HCT116 (cell line): ENCODE measurements at regions not wholly inside any gene's neighbourhood (a gene's known extent, or its start where the extent isn't known, plus 50 kb on each side); places are given as distances from the start of the nearest gene placed in this dataset.

Source experiments
- ATAC-seq: fragments of 200-7000 bp; cut with Tn5 transposase; 2 replicates; pipeline ENCODE4 v1.9.1; 2020; ENCODE audit warnings: mild to moderate bottlenecking, moderate library complexity
- BruUV-seq: library from RNA; stranded (reverse); fragments of 400-500 nt; replicated peaks from 2 replicates; lab custom pipeline; 2021; lab: Mats Ljungman, UMichigan
- CTCF ChIA-PET: fragments of 300-600 bp; sonication (Branson Sonifier 250); formaldehyde crosslinking; loops from one replicate; lab custom pipeline; 2021; ENCODE audit warnings: antibody characterized with exemption; lab: Charles Lee
- POLR2A ChIA-PET: fragments of 300-600, 350-600 bp; sonication (Branson Sonifier 250); formaldehyde crosslinking; loops from one replicate; lab custom pipeline; 2021; ENCODE audit warnings: antibody characterized with exemption; lab: Charles Lee
- RAD21 ChIA-PET, 2 experiments: fragments of 300-600 bp; sonication (Branson Sonifier 250); formaldehyde crosslinking; loops; one replicate each; lab custom pipeline; 2023; ENCODE audit warnings: low total read pairs in 2 of 2; ENCODE audit not compliant: uncharacterized antibody in 2 of 2, unreplicated experiment in 2 of 2, low non-redundant PET in 1 of 2; lab: Charles Lee
- DNase-seq: peaks from one replicate; pipeline ENCODE4 v3.0.0-alpha.2; 2010; ENCODE audit warnings: low read depth, low spot score
- H2AFZ ChIP-seq: fragments of 200-600 bp; shearing (Covaris generic), sonication (generic); 2 replicates; pipeline ENCODE4 v1.6.1; 2017; ENCODE audit warnings: low read depth, mixed run types, mixed read lengths, antibody characterized with exemption, low read length; ENCODE audit not compliant: poor library complexity, severe bottlenecking
- H3K27ac ChIP-seq: 2 replicates; pipeline ENCODE4 v1.5.1; 2012; ENCODE audit warnings: low read depth, low read length
- H3K27me3 ChIP-seq: fragments of 200-600 bp; sonication (generic); 2 replicates; pipeline ENCODE4 v1.6.1; 2016; ENCODE audit warnings: mixed run types, low read length, mixed read lengths; ENCODE audit not compliant: insufficient read depth
- H3K36me3 ChIP-seq, 2 experiments: fragments of 200-500 bp in 1 of 2; fragments of 200-600 bp in 1 of 2; sonication (Bioruptor generic) in 1 of 2; sonication (generic) in 1 of 2; 2 replicates each; pipeline versions ENCODE4 v1.5.1 to v1.6.1; 2014 to 2016; ENCODE audit warnings: low read length in 2 of 2, inconsistent platforms in 1 of 2, mixed read lengths in 1 of 2, mixed run types in 1 of 2; ENCODE audit not compliant: insufficient read depth in 2 of 2, control insufficient read depth in 1 of 2
- H3K4me1 ChIP-seq, 2 experiments: fragments of 200-600 bp in 1 of 2; sonication (generic) in 1 of 2; 2 replicates each; pipeline versions ENCODE4 v1.5.1 to v1.6.1; 2012 to 2017; ENCODE audit warnings: low read length in 2 of 2, inconsistent platforms in 1 of 2, mild to moderate bottlenecking in 1 of 2, mixed read lengths in 1 of 2, mixed run types in 1 of 2, moderate library complexity in 1 of 2; ENCODE audit not compliant: insufficient read depth in 2 of 2, control insufficient read depth in 1 of 2
- H3K4me2 ChIP-seq: fragments of 200-600 bp; sonication (generic); 2 replicates; pipeline ENCODE4 v1.6.1; 2017; ENCODE audit warnings: mixed run types, low read length, mixed read lengths
- H3K4me3 ChIP-seq, 2 experiments: fragments of 200-600 bp in 1 of 2; sonication (generic) in 1 of 2; replicated peaks in 1 of 2; 2 replicates each; pipeline ENCODE4 v1.5.1; 2011 to 2016; ENCODE audit warnings: low read length in 2 of 2, control low read depth in 1 of 2, low read depth in 1 of 2, mild to moderate bottlenecking in 1 of 2, mixed read lengths in 1 of 2, mixed run types in 1 of 2
- H3K79me2 ChIP-seq: fragments of 200-600 bp; sonication (generic); 2 replicates; pipeline ENCODE4 v1.6.1; 2017; ENCODE audit warnings: mild to moderate bottlenecking, mixed run types, low read length, moderate library complexity, mixed read lengths; ENCODE audit not compliant: insufficient read depth
- H3K9ac ChIP-seq: fragments of 200-600 bp; sonication (generic); 2 replicates; pipeline ENCODE4 v1.6.1; 2016; ENCODE audit warnings: low read length, mixed read lengths
- H3K9me2 ChIP-seq: fragments of 200-600 bp; sonication (generic), shearing (Covaris generic); 2 replicates; pipeline ENCODE4 v1.6.1; 2017; ENCODE audit warnings: mixed run types, mild to moderate bottlenecking, moderate library complexity; ENCODE audit not compliant: insufficient read depth
- H3K9me3 ChIP-seq, 2 experiments: fragments of 200-500 bp in 1 of 2; fragments of 200-600 bp in 1 of 2; sonication (Bioruptor generic) in 1 of 2; sonication (generic) in 1 of 2; 2 replicates each; pipeline ENCODE4 v1.6.1; 2014 to 2017; ENCODE audit warnings: low read length in 2 of 2, mixed read lengths in 2 of 2, inconsistent platforms in 1 of 2, low read depth in 1 of 2, mild to moderate bottlenecking in 1 of 2, mixed run types in 1 of 2, moderate library complexity in 1 of 2; ENCODE audit not compliant: control insufficient read depth in 1 of 2, insufficient read depth in 1 of 2
- H4K20me1 ChIP-seq: fragments of 200-600 bp; sonication (generic), shearing (Covaris generic); 2 replicates; pipeline ENCODE4 v1.6.1; 2017; ENCODE audit warnings: mixed run types, mild to moderate bottlenecking, moderate library complexity; ENCODE audit not compliant: insufficient read depth
- CBX3 ChIP-seq: IDR thresholded peaks from 2 replicates; pipeline ENCODE4 v1.6.1; 2012; ENCODE audit warnings: low read depth
- EGR1 ChIP-seq: IDR thresholded peaks from 2 replicates; pipeline ENCODE4 v1.6.1; 2012; ENCODE audit warnings: low read depth
- ELF1 ChIP-seq: IDR thresholded peaks from 2 replicates; pipeline ENCODE4 v1.6.1; 2012; ENCODE audit warnings: low read depth, borderline replicate concordance
- EZH2phosphoT487 ChIP-seq: fragments of 200-600 bp; IDR thresholded peaks from 2 replicates; pipeline ENCODE4 v1.6.1; 2018; ENCODE audit warnings: antibody characterized with exemption, borderline replicate concordance
- POLR2AphosphoS5 ChIP-seq: IDR thresholded peaks from 2 replicates; pipeline ENCODE4 v1.6.1; 2011; ENCODE audit warnings: mild to moderate bottlenecking, low read depth, low read length, moderate library complexity
- RAD21 ChIP-seq: IDR thresholded peaks from 2 replicates; pipeline ENCODE4 v1.6.1; 2012; ENCODE audit warnings: low read depth, mild to moderate bottlenecking
- SIN3A ChIP-seq: IDR thresholded peaks from 2 replicates; pipeline ENCODE4 v1.6.1; 2012; ENCODE audit warnings: low read depth
- ZNF274 ChIP-seq: fragments of 200-500 bp; sonication (Bioruptor generic); IDR thresholded peaks from 2 replicates; pipeline ENCODE4 v1.6.1; 2014; ENCODE audit warnings: mild to moderate bottlenecking, low read depth, low read length, inconsistent platforms
- intact Hi-C: fragments of 100-400 bp; cut with micrococcal nuclease; formaldehyde crosslinking; loops from 2 replicates; pipeline ENCODE4 v1.10.0; 2022
- TF ChIP-seq, protein P1 (sequence below), 3 experiments: fragments of 200-600 bp in 1 of 3; sonication (generic) in 1 of 3; IDR thresholded peaks in 2 of 3; conservative IDR thresholded peaks in 1 of 3; 2 replicates each; pipeline ENCODE4 v1.5.1; 2012 to 2017; ENCODE audit warnings: low read depth in 2 of 3, low read length in 2 of 3, antibody characterized with exemption in 1 of 3, borderline replicate concordance in 1 of 3, control low read depth in 1 of 3, mild to moderate bottlenecking in 1 of 3, mixed read lengths in 1 of 3, mixed run types in 1 of 3, moderate library complexity in 1 of 3; ENCODE audit not compliant: insufficient read depth in 1 of 3
- TF ChIP-seq, protein P2 (sequence below): IDR thresholded peaks from 2 replicates; pipeline ENCODE4 v1.6.1; 2012

DNA sequence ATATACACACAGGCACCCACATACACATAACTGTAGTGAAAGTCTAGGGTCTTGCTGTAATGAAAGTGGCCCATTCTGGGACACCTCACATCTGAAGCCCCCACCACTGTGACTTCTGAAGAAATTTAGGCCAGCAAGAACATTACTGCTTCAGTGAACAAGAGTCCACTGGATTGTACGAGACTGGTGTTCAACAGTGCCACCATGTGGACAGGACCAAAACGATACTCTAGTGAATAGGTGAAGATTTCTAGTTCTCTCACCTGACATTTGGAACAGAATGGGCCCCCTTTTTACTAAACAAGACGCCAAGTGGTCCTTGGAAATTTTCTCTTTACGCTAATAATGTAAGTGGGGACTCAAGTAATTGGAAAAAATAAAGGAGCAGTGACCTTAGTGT lies 156.9 kb downstream of the MAFB start:
- no peaks in the 10 kb centered on the region for H3K36me3 ChIP-seq
- BruUV-seq = no TSS peak
- CTCF ChIA-PET = no interaction called here
- ATAC-seq (peak; percentile 59), DNase-seq (peak; percentile 48)
- H3K9me3 ChIP-seq = peaks cover 3 to 12% of the 10 kb centered on the region in 2 experiments; a peak in 2 of 4 replicates
- no peak for TF ChIP-seq EZH2phosphoT487
- TF ChIP-seq, protein P1, sequence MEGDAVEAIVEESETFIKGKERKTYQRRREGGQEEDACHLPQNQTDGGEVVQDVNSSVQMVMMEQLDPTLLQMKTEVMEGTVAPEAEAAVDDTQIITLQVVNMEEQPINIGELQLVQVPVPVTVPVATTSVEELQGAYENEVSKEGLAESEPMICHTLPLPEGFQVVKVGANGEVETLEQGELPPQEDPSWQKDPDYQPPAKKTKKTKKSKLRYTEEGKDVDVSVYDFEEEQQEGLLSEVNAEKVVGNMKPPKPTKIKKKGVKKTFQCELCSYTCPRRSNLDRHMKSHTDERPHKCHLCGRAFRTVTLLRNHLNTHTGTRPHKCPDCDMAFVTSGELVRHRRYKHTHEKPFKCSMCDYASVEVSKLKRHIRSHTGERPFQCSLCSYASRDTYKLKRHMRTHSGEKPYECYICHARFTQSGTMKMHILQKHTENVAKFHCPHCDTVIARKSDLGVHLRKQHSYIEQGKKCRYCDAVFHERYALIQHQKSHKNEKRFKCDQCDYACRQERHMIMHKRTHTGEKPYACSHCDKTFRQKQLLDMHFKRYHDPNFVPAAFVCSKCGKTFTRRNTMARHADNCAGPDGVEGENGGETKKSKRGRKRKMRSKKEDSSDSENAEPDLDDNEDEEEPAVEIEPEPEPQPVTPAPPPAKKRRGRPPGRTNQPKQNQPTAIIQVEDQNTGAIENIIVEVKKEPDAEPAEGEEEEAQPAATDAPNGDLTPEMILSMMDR (IDR thresholded peaks at IDR 0.05 in 2 of 3, conservative IDR thresholded peaks at IDR 0.05 in 1 of 3; ENCODE audit: borderline replicate concordance in 1 of 3, insufficient read depth in 1 of 3, low read depth in 2 of 3, low read length in 2 of 3) = peak; percentile 25 to 65 (median 64); a peak in 4 of 6 replicates
- TF ChIP-seq ZNF274 = no peak
- TF ChIP-seq, protein P2, sequence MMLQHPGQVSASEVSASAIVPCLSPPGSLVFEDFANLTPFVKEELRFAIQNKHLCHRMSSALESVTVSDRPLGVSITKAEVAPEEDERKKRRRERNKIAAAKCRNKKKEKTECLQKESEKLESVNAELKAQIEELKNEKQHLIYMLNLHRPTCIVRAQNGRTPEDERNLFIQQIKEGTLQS = no peak
- TF ChIP-seq RAD21 = peak; percentile 58
- no peak for TF ChIP-seq EGR1
- TF ChIP-seq ELF1 = no peak
- TF ChIP-seq SIN3A = no peak
- TF ChIP-seq POLR2AphosphoS5 = no peak
- TF ChIP-seq CBX3 = peak; percentile 52; the same call in 1 of the 2 replicates
- peaks cover 5% of the 10 kb centered on the region; the same call in 1 of the 2 replicates for H3K27me3 ChIP-seq
- H3K79me2 ChIP-seq = no peaks in the 10 kb centered on the region
- POLR2A ChIA-PET = no interaction called here
- H3K4me2 ChIP-seq = no peak overlapping the region
- H3K27ac ChIP-seq = no peak overlapping the region
- H3K9me2 ChIP-seq = no peaks in the 10 kb centered on the region
- H4K20me1 ChIP-seq = no peaks in the 10 kb centered on the region
- RAD21 ChIA-PET = no interaction called here
- H3K4me3 ChIP-seq = no peak overlapping the region
- H3K4me1 ChIP-seq = peaks cover 0 to 3% of the 10 kb centered on the region in 2 experiments; a peak in 1 of 4 replicates
- H3K9ac ChIP-seq = no peak overlapping the region
- no peak overlapping the region for H2AFZ ChIP-seq
- intact Hi-C loops = loop anchor here (5.0 kb wide), 1 partner anchor 265 kb away; no protein-coding TSS in a partner anchor
